ENCODE measurements at regions not wholly inside any gene's neighbourhood (a gene's known extent, or its start where the extent isn't known, plus 50 kb on each side); places are given as distances from the start of the nearest gene placed in this dataset.
"Not testable (repeated sequence)": the region's sequence is repeated elsewhere in the genome, so short reads cannot be mapped to it uniquely, and the experiment has no call there.

DNA sequence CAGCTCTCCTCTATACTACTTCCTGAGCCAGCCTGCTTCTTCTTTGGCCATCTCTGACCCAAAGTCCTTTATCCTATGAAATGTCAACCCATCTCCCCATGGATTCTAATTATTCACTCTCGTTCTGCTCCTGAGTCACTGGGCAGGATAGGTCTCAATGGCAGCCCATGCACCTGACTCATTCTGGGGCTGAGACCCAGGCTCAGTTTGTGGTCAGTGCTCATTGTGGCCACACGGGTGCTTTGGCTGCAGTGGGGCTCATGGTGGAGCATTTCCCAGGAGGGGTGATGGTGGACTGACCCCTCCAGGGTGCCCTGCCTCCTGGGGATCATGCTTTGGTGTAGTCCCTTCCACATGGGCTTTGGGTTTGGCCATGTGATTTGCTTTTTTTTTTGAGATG is 154.8 kb upstream of the WSCD1 start:
- Histone ChIP-seq H3K27me3 (no peaks in the 10 kb centered on the region), H3K4me1 (no peaks in the 10 kb centered on the region), H3K27ac (no peak overlapping the region), H3K4me3 (no peak overlapping the region), H3K9me3 (no peaks in the 10 kb centered on the region), H3K36me3 (no peaks in the 10 kb centered on the region)
- no peak for DNase-seq
- intact Hi-C loops (cut with DNase I; ENCODE audit: low total_unique reads) = no loop called here
- TF ChIP-seq, protein P1, sequence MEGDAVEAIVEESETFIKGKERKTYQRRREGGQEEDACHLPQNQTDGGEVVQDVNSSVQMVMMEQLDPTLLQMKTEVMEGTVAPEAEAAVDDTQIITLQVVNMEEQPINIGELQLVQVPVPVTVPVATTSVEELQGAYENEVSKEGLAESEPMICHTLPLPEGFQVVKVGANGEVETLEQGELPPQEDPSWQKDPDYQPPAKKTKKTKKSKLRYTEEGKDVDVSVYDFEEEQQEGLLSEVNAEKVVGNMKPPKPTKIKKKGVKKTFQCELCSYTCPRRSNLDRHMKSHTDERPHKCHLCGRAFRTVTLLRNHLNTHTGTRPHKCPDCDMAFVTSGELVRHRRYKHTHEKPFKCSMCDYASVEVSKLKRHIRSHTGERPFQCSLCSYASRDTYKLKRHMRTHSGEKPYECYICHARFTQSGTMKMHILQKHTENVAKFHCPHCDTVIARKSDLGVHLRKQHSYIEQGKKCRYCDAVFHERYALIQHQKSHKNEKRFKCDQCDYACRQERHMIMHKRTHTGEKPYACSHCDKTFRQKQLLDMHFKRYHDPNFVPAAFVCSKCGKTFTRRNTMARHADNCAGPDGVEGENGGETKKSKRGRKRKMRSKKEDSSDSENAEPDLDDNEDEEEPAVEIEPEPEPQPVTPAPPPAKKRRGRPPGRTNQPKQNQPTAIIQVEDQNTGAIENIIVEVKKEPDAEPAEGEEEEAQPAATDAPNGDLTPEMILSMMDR (IDR thresholded peaks at IDR 0.05) = no peak

DNA sequence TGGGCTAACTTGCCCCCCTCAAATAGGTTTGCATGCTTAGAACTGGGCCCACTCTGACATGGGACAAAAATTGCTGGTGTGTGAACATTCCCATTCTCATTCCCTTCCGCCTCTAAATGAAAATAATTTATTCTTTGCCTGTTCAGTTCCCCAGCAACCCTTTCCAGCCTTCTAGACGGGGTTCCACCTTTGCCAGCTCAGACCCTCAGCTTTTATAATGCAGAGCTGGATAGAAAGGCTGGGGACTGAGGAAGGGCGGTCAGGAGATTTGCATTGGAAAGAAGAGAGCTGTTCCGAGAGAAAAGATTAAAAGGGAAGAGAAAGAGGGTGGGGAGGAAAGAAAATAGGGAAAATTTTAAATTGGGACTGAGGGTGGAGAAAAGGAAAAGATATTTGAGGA is 151.1 kb upstream of the WSCD1 start:
- Histone ChIP-seq H3K27ac (no peak overlapping the region), H3K36me3 (no peaks in the 10 kb centered on the region), H3K4me1 (no peaks in the 10 kb centered on the region), H3K4me3 (no peak overlapping the region), H3K9me3 (no peaks in the 10 kb centered on the region), H3K27me3 (no peaks in the 10 kb centered on the region)
- TF ChIP-seq, protein P1 (IDR thresholded peaks at IDR 0.05) = no peak
- no peak for DNase-seq
- intact Hi-C loops (cut with DNase I; ENCODE audit: low total_unique reads) = no loop called here

DNA sequence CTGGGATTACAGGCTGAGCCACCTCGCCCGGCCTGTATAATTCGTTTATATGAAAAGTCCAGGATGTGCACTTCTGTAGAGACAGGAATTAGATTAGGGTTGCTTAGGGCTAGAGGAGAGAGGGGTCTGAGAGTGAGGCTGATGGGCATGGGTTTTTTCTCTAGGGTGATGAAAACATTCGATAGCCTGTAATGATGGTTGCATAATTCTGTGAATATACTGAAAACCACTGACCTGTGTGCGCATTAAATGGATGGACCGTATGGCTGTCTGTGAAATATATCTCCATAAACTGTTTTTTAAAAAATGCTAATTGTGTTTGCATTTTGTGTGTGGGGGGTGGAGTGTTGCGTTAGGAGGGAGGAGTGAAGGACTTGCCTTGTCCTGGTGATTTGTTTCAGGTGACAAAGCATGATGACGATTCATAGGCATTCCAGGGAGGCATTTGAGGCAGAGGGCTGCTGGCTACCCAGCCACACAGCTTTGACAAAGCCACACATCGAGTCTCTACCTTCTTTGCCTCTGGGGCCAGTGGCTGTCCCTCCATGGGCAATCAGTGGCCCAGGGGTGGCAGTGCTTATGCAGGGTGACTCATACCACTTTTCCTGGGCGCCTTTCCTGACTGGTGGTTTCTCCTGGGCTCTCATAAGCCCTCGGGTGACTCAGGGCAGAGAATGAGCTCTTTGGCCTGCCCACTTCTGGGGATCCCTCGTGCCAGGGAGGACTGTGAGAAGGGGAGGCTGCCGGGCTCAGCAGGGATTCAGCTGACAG is 148.5 kb upstream of the WSCD1 start:
- Histone ChIP-seq H3K27ac (no peak overlapping the region), H3K4me3 (no peak overlapping the region), H3K36me3 (no peaks in the 10 kb centered on the region), H3K4me1 (no peaks in the 10 kb centered on the region), H3K9me3 (no peaks in the 10 kb centered on the region), H3K27me3 (no peaks in the 10 kb centered on the region)
- intact Hi-C loops (cut with DNase I; ENCODE audit: low total_unique reads) = no loop called here
- DNase-seq = no peak
- TF ChIP-seq, protein P1 (IDR thresholded peaks at IDR 0.05) = no peak

DNA sequence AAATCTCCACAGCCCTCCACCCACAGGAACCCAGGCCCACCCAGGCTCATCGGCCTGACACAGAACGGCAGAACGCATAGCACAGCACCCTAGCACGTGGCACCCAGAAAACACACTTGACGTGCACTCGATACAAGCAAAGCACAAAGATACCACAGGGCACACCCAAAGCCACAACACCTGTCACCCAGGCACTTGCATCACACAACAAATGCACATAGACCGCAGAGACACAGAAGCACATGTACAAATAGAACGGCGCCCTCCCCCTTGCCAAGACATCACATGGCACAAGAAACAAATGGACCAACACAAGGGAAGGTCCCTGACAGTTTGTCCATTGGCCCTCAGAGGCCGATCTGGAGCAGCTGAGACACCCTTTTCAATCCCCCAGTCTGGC is 147.7 kb upstream of the WSCD1 start:
- H3K36me3 ChIP-seq = no peaks in the 10 kb centered on the region
- H3K4me3 ChIP-seq = no peak overlapping the region
- DNase-seq = no peak
- H3K9me3 ChIP-seq = no peaks in the 10 kb centered on the region
- no peaks in the 10 kb centered on the region for H3K4me1 ChIP-seq
- TF ChIP-seq, protein P1 (IDR thresholded peaks at IDR 0.05) = no peak
- no peak overlapping the region for H3K27ac ChIP-seq
- no peaks in the 10 kb centered on the region for H3K27me3 ChIP-seq
- intact Hi-C loops (cut with DNase I; ENCODE audit: low total_unique reads) = no loop called here

DNA sequence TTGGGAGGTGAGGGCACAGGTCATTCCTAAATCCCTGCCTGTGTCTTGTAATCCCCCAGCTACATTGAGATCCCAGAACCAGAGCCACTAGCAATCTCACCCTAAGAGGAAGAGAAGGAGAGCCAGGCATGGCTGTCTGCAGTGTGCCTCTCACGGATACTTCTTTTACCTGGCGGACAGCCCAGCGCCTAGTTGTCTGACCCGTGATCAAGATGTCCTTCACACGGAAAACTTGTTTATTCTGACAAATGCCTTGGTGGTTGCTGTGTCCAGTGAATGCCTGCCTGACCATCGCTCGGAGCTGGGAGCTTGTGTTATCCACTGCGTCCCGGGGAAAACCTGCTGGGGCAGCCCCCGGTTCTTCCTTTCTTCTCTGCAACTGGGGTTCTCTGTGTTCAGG is 140.5 kb upstream of the WSCD1 start:
- no peaks in the 10 kb centered on the region for H3K4me1 ChIP-seq

DNA sequence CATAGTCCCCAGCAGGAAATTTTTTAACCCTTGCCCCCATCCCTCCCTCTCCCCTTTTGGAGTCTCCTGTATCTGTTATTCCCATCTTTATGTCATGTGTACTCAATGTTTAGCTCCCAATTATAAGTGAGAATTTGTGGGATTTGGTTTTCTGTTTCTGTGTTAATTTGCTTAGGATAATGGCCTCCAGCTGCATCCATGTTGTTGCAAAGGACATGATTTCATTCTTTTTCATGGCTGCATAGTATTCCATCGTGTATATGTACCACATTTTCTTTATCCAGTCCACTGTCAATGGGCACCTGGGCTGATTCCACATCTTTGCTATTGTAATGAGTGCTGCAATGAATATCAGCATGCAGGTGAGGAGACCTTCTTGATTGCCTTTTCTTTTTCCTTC is 139.6 kb upstream of the WSCD1 start:
- H3K9me3 ChIP-seq; intact Hi-C loops (cut with DNase I; ENCODE audit: low total_unique reads); H3K36me3 ChIP-seq; H3K27ac ChIP-seq; DNase-seq; H3K4me1 ChIP-seq; H3K27me3 ChIP-seq; H3K4me3 ChIP-seq: not testable (repeated sequence)

More for the DNA sequence above, 140.5 kb upstream of the WSCD1 start:
- no peak overlapping the region for H3K4me3 ChIP-seq
- TF ChIP-seq, protein P1 (IDR thresholded peaks at IDR 0.05) = no peak
- DNase-seq = no peak
- H3K27me3 ChIP-seq = peaks cover 0 to 5% of the 10 kb centered on the region in 2 donors
- H3K9me3 ChIP-seq = no peaks in the 10 kb centered on the region
- H3K27ac ChIP-seq = no peak overlapping the region
- intact Hi-C loops (cut with DNase I; ENCODE audit: low total_unique reads) = no loop called here
- no peaks in the 10 kb centered on the region for H3K36me3 ChIP-seq
